ENCODE measurements at regions not wholly inside any gene's neighbourhood (a gene's known extent, or its start where the extent isn't known, plus 50 kb on each side); places are given as distances from the start of the nearest gene placed in this dataset.

DNA sequence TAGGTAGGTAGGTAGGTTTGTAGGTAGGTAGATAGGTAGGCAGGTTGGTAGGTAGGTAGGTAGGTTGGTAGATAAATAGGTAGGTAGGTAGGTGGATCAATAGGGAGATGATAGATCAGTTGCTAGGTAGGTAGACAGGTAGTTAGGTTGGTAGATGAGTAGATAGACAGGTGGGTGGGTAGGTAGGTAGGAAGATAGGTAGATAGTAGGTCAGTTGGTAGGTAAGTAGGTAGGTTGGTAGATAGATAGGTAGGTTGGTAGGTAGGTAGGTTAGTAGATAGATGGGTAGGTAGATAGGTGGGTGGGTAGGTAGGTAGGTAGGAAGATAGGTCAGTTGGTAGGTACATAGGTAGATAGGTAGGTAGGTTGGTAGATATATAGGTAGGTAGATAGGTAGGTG, 72.0 kb upstream of the PDE10A start:
- ATAC-seq (no peak), DNase-seq (no peak)
- intact Hi-C loops (cut with DNase I), result no loop called here

DNA sequence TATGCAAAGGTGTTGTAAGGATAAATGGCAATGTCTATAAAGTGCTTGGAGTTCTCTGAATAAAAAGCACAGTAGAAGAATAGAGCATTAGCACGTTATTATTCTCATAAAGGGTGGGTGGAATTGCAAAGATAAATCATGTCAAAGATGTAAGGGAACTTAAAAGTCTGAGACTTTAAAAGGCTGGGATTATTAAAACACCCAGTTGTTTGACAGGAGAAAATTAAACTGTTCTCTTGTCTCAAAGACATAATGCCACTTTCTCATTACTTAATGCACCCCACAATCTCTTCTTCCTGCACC, 70.4 kb upstream of the PDE10A start:
- DNase-seq (no peak), ATAC-seq (no peak)
- intact Hi-C loops (cut with DNase I), result no loop called here

DNA sequence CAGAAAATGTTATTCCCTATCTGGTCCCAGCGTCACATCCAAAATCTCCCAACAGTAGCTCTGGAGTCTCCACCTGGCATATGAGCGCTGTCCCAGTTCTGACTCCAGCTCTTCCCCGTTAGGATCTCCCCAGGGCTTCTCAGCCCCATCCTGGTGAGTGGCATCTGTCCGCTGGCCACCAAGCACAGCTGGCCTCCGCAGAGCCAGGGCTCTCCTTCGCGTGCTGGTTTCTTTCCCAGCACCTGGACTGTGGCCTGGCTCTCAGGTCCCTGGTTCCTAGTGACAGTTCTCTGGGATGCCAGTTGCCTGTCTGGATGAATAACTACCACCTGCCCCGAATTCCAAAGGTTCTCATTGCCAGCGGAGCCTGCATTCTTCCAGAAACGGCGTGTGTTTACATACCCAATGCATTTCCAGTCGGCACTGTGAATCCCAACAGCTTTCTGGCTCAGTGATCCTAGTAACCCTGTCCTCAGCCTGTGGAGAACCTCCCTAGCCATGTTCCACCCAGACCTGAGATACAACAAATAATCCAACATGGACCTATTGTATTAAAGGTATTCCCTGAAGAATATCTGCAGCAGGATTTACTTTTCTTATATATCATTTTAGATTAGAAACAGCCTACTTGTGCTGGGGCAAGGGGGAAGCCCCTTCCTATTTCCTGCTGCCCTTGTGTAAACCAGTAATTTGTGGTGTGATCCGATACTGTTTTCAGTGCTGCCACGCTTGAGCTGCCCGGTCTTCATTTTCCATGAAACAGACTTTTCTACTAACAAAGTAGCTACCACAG, 69.9 kb upstream of the PDE10A start:
- DNase-seq, result no peak
- intact Hi-C loops (cut with DNase I), result no loop called here
- ATAC-seq, result no peak

DNA sequence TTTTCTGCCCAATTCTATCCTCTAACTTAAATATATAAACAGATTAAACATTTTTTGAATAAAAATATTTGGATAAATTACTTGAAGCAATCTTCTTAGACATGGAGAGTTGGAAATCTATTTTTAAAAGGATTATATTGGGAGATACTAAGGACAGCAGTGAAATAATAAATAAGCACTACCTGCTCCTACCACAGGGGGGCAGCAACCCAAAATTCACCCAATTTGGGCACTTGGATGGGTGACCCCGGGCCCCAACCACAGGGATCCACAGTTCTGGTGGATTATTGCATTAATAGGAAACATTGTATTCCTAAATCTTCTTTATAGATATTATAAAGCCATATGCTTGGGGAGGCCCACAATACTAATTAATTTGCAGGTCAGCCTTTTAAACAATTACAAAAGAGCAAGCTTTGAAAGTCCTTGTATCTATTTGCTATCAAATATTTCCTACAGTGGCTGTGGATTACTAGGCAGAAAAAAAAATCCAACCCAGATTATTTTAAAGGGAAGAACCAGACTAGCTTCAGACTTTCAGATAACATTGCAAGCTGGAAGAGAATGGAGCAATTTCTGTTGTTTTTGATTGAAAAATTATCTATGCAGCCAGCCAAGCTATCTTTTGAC, 66.4 kb upstream of the PDE10A start:
- ATAC-seq (peak in 1 of 2 donors; percentile 43), DNase-seq (no peak)
- intact Hi-C loops (cut with DNase I), result loop anchor here (1.0 to 10.0 kb wide), 3 partner anchors 121 to 295 kb away; no protein-coding TSS in a partner anchor

DNA sequence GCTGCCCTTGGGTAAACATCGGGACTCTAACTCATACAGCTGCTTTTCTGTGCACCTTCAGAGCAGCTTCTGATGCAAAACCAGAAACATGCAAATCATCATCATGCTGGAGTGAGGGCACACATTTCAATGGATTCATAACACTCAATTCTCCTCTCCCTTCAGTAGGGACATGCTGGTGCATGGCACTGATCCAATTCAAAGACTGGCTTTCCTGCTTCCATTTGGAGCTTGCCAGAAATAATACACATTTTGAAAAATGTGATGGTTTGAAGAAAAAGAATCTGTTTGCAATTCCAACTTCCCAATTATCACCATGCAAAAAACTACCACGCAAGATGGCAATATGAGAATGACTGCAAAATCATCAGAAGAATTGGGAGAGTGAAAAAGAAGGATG, 65.2 kb upstream of the PDE10A start:
- intact Hi-C loops (cut with DNase I), result loop anchor here (10.0 kb wide), 2 partner anchors 127 to 293 kb away; no protein-coding TSS in a partner anchor
- DNase-seq (no peak), ATAC-seq (no peak)

DNA sequence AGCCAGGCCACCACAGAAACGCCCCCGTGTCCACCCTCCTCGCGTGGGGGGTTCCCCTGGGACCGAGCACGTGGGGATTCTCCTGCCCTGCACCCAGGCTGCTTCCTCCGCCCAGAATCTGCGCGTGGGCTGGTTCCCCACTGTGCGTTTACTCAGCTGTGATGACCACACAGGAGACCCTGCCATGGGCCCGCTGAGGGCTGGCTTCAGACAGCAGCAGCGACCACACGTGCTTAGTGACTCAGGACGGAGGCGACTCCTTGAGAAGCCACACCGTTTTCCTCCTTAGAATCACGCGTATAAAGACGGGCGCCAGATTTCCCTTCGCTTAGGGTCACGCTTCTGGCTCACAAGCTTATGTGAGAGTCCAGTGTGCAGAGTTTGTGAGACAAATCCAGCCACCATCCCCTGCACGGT, 63.9 kb upstream of the PDE10A start:
- ATAC-seq (peak in 1 of 2 donors; percentile 30), DNase-seq (no peak)
- intact Hi-C loops (cut with DNase I), result loop anchor here (10.0 kb wide), 2 partner anchors 128 to 292 kb away; no protein-coding TSS in a partner anchor

DNA sequence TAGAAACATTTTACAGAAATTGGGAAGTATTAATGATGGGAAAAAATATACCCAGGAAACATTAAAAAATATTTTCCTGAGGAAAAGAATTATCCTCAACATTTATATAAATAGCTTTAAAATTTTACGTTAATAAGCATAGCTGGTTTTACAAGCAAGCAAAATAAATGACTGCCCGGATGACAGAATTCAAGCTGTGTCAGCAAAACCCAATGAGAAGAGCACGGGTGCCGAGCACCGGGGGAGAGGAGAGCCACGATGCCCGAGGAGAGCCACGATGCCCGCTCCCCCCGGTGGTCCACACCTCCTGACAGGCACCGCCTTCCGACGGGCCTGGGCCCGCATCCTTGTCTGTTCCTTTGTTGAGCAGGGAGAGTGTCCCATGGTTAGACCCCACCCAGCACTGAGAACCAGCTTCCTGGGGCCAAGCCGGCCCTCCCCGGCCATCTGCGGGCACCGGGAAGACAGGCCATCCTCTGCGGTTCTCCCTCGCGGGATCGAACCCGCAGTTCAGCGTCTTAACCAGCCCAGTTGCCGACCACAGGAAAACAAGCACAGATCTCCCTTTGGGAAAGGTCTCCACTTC, 63.3 kb upstream of the PDE10A start:
- intact Hi-C loops (cut with DNase I), result loop anchor here (10.0 kb wide), 2 partner anchors 128 to 292 kb away; no protein-coding TSS in a partner anchor
- DNase-seq (no peak), ATAC-seq (no peak)

DNA sequence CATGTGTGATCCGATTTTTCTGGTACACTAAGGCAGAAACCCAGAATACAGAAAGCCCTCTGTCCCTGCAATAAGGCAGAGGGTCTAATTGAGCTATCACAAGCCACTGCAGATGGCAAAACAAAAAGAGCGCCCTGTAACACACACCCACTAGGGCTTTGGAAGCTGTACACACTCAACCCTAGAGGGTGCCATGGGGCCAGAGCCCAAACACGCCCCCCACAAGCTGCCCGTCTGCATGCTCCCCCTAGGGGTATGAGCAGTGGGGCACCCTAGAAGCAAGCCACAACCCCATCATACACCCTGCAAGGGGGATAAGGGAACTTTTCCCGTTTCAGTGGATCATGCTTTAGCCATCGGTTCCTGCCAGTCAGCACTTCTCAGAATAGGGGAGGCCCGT, 62.2 kb upstream of the PDE10A start:
- DNase-seq, result no peak
- intact Hi-C loops (cut with DNase I), result loop anchor here (10.0 kb wide), 2 partner anchors 130 to 290 kb away; no protein-coding TSS in a partner anchor
- ATAC-seq, result no peak

DNA sequence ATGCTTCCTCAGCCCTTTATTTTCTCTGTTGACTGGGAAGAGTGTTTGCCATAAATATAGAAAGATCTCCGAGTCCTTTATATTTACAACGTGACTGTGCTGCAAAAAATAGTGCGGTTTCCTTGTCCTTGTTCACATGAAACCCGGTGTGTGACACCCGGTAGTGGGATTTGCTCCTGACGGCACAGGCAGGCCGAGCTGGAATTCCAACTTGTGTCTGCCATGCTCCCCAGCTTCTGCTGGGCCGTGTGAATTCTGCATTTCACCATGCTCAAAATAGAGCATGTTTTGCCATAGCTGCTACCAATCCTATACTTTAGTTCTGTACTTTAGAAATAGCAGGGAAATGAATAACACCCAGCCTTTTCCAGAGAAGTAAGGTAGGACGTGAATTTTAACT, 60.3 kb upstream of the PDE10A start:
- intact Hi-C loops (cut with DNase I), result loop anchor here (10.0 kb wide), 2 partner anchors 131 to 289 kb away; no protein-coding TSS in a partner anchor
- ATAC-seq (no peak), DNase-seq (no peak)

DNA sequence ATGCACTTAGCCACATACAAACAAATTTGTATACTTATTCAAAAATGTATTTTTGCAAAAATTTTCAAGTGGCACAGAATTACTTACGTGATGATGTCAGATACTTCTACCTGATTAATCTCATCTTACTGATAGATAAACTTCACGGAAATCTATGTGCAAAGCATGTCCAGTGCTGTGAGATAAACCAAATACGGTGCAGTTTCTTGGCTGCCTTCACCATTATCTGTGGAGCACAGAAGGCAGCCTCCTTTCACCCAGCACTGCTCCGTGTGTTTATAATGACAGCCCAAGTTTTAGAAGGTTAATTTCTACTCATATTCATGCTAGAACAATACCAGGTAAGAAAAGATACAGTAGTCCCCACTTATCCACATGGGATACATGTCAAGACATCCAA, 59.0 kb upstream of the PDE10A start:
- no peak for ATAC-seq
- no peak for DNase-seq
- intact Hi-C loops (cut with DNase I), result loop anchor here (10.0 kb wide), 2 partner anchors 133 to 287 kb away; no protein-coding TSS in a partner anchor

DNA sequence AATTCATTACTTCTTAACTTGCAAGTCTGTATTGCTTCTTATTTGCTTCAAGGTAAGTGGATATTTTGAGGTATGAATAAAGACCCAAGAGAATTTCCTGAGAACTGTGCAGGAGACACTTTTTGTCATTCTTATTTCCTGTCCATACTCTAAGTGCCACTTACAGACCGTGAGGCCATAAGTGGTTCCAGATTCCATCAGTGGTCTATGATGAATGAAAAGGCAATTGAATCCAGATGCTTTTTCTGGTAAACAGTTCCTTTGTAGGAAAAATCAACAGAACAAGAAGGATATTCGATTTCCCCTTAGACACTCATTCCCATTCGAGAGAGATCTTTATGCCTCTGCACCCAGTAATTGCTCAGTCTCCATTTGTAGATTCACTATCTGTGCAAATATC, 58.3 kb upstream of the PDE10A start:
- DNase-seq, result no peak
- no peak for ATAC-seq
- intact Hi-C loops (cut with DNase I), result loop anchor here (10.0 kb wide), 2 partner anchors 133 to 287 kb away; no protein-coding TSS in a partner anchor

DNA sequence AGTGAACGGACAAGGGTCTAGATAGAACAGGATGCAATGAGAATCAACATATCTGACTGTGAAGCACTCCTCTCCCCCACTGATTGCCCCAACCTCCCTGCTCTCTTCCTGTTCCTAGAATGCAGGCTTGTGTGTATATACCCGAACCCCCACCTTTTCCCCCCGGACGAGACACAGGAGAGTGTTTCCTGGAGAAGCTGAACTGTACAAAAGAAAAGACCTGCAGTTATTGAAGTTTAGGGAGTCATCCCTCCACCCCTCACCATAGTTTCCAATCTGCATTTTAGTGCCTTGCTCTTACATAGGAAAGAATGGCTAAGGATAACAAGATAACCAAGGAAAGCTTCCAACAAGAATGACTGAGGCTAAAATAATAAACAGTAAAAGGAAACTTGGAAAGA, 55.5 kb upstream of the PDE10A start:
- peak in 1 of 2 donors; percentile 65 for ATAC-seq

DNA sequence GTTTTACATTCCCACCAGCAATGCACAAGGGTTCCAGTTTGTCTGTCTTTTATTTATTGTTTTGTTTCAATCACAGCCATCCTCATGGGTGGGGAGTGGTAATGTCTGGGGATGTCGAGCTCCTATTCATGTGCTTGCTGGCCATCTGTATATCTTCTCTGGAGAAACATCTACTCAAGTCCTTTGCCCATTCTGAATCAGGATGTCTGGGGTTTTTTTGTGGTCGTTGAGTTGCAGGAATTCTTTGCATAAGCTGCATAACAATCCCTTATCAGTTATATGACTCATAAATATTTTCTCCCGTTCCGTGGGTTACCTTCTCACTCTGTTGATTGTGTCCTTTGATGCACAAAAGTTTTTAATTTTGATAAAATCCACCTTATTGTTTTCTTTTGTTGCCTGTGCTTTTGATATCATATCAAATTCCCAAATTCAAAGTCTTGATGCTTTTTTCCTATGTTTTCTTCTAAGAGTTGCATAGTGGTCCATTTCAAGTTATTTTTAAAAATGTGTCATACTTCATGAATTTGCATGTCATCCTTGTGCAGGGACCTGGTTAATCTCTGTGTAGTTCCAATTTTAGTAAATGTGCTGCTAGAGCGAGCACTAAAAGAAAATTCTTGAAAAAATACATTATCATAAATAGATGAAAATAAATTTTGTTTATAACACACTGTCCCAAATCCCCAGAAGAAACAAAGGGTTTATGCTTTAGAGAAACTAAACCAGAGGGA, 54.9 kb upstream of the PDE10A start:
- peak in 1 of 2 donors; percentile 57 for ATAC-seq
- intact Hi-C loops (cut with DNase I), result no loop called here
- DNase-seq, result no peak

More for the DNA sequence above, 55.5 kb upstream of the PDE10A start:
- DNase-seq, result no peak
- intact Hi-C loops (cut with DNase I), result no loop called here

DNA sequence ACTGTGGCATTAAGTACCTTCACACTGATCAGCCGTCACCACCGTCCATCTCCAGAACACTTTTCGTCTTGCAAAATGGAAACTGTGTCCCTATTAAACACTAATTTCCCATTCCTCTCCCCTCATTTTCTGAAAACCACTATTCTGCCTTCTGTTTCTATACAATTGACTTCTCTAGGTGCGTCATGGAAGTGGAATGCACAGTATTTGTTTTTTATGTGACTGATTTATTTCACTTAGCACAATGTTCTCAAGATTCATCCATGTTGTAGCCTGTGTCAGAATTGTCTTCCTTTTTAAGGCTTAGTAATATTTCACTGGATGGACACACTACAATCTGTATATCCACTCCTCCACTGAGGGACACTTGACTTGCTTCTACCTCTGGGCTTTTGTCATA, 53.8 kb upstream of the PDE10A start:
- ATAC-seq (no peak), DNase-seq (no peak)
- intact Hi-C loops (cut with DNase I), result no loop called here

DNA sequence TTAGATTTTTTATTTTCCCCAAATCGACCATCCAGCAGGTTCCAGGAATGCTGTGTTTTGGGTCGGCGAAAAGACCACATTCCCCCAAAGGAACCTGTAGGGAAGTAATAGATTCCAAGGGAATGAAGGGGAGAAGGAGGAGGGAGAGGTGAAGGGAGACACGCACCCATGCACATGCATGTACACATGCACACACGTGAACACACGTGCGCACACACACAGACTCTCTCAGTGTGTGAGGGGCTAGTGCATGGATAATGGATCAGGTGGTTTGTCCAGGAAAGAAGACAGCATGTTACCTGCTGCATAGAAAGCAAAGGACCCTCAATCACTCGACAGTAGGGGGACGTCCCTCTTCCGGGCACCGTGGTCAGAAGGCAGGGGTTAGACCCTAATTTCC, 52.4 kb upstream of the PDE10A start:
- ATAC-seq (no peak), DNase-seq (no peak)
- intact Hi-C loops (cut with DNase I), result no loop called here

DNA sequence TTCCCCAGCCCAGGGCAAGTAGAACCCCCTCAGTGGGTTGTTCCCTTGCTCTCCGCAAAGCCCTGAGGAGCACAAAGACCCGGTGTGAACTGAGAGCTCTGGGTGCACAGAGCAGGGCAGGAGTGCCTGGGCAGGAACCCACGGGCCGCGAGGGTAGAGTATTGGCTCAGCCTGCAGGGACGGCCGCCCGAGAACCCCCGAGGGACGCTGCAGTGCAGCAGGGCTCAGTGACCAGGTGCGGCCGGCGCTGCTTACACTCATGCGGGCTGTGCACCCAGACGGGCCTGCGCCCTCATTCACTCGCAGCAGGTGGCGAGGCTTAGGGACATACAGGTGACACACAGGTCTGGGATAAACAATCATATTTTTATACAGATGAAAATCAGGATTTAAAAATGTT, 51.9 kb upstream of the PDE10A start:
- ATAC-seq (no peak), DNase-seq (no peak)
- intact Hi-C loops (cut with DNase I), result no loop called here

DNA sequence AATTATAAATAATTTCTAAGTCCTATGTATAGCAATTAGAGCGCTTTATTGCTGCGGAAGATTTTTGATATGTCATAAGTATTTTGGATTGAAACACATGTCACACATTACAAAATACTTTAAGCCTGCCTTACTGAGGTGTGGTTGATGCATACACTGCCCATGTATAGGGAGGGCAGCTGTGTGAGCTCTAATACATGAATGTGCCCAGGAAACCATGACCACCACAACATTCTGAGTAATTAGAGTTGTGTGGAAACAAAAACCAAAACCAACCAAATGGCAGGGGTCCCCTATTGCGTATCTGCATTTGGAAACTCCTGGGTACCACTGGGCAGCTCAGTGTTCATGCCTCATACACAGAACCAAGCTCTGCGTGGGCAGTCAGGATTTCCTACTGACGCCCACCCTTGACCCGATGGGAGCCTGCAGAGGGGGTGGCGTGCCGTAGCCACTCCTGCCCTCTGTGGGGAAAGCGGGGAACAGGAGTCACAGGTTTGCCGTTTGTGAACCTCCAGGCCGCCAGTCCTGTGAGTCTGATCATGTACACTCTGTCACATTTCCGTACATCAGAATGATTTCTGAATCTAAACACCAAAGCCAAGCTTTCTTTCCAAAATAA, 50.9 kb upstream of the PDE10A start:
- no peak for DNase-seq
- ATAC-seq, result no peak

More for the DNA sequence above, 50.9 kb upstream of the PDE10A start:
- intact Hi-C loops (cut with DNase I), result no loop called here

All from left cardiac atrium (tissue), 4 donors.